A549 (cell line): ENCODE measurements at regions not wholly inside any gene's neighbourhood (a gene's known extent, or its start where the extent isn't known, plus 50 kb on each side); places are given as distances from the start of the nearest gene placed in this dataset.

ENCODE experiments used
- CHD4 ChIP-seq: fragments of 200-600 bp; sonication (generic); IDR thresholded peaks from 2 replicates; pipeline ENCODE4 v1.6.1; 2016; ENCODE audit warnings: antibody characterized with exemption, mild to moderate bottlenecking, borderline replicate concordance
- CTCF ChIP-seq: fragments of >200 bp; sonication (Bioruptor Twin); formaldehyde crosslinking; IDR thresholded peaks from 3 replicates; pipeline ENCODE4 v1.5.1; 2016
- ELK1 ChIP-seq: fragments of 150-350 bp; IDR thresholded peaks from 2 replicates; pipeline ENCODE4 v1.6.1; 2014; ENCODE audit warnings: low read depth, mild to moderate bottlenecking, low read length
- MAX ChIP-seq: IDR thresholded peaks from 2 replicates; pipeline ENCODE4 v1.6.1; 2012
- RFX5 ChIP-seq: fragments of 450-650 bp; IDR thresholded peaks from 2 replicates; pipeline ENCODE4 v1.7.1; 2014; ENCODE audit warnings: antibody characterized with exemption, mild to moderate bottlenecking, moderate library complexity
- USF2 ChIP-seq: fragments of 450-650 bp; IDR thresholded peaks from 2 replicates; pipeline ENCODE4 v1.6.1; 2014; ENCODE audit warnings: antibody characterized with exemption

GRCh38 chr4:125928652-125929051 is 613.9 kb downstream of the FAT4 start:
- TF ChIP-seq MAX (no peak), CTCF (no peak), CHD4 (no peak), ELK1 (no peak), RFX5 (no peak), USF2 (no peak)
